ENCODE measurements at regions not wholly inside any gene's neighbourhood (a gene's known extent, or its start where the extent isn't known, plus 50 kb on each side); places are given as distances from the start of the nearest gene placed in this dataset.
"Not testable (repeated sequence)": the region's sequence is repeated elsewhere in the genome, so short reads cannot be mapped to it uniquely, and the experiment has no call there.

DNA sequence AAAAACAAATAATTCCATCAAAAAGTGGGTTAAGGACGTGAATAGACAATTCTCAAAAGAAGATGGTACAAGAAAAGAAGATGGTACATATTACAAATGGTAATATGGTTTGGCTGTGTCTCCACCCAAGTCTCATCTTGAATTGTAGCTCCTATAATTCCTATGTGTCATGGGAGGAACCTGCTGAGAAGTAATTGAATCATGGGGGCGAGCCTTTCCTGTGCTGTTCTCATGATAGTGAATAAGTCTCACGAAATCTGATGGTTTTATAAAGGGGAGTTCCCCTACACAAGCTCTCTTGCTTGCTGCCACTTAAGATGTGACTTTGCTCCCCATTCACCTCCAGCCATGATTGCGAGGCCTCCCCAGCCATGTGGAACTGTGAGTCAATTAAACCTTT is 172.9 kb downstream of the C11orf91 start:
- DNase-seq (ENCODE audit: low read depth) = not testable (repeated sequence)

DNA sequence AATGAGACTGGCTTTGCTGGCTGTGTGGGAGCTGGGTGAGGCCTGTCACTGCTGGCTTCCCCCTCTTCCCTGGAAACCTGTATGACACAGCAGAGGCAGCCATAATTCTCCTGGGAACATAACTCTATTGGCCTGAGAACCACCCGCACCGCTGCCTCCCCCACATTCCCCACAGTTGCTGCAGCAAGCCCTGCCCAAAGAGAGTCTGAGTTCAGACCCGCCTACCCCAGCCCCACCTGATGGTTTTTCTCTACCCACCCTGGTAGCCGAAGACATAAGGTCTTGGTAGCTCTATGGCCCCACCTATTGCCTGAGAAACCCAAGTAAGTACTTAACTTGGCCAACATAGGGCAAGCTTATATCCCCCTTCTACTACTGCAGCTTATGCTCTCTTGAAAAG is 174.8 kb downstream of the C11orf91 start:
- no peak for DNase-seq (ENCODE audit: low read depth)

DNA sequence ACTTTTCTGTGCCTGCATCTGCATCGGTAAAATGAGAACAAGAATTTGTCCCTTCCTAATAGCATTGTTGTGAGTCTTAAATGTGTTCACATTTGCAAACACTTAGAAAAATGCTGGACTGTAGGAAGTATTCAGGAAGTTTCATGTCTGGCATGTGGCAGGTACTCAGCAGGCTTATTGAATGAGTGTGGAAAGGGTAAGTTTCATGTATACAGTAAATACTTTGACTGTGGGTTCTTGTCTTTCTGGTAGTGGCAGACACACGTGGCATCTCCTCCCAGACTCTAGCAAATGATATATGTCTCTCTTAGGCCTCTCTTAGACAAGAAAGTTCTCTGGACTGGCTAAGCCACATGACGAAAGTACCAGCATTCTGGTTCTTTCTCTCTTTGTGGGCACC is 179.2 kb downstream of the C11orf91 start:
- no peak for DNase-seq (ENCODE audit: low read depth)

DNA sequence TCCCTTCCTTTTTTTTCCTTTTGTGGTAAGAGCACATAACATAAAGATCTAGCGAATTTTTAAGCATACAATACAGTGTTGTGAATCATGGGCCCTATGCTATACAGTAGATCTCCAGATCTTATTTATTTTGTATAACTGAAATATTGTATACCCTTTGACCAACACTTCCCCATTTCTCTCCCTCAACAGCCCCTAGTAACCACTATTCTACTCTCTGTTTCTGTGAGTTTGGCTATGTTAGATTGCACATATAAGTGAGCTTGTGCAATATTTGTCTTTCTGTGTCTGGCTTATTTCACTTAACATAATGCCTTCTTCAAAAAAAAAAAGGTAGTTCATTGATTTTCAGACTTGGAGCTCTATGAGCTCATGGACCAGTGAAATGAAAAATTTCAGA is 180.5 kb downstream of the C11orf91 start:
- no peak for DNase-seq (ENCODE audit: low read depth)

DNA sequence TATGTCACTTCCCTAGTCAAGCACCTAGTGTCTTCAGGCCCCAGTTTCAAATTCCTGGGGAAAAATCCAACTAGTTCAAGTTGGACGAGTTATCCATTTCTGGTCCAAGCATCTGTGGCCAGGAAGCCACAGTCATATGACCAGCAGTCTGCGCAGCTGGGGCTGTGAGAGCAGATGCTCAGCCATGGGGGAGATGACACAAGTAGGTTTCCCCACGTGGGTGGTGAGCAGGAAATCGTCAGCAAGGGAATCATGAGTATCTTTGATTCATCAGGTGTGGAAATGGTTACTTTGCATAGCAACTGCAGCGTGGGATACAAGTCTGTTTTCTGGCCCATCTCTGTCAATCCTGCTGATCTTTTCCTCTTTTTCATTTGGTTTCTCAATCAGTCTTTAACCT is 185.3 kb downstream of the C11orf91 start:
- DNase-seq (ENCODE audit: low read depth) = no peak

DNA sequence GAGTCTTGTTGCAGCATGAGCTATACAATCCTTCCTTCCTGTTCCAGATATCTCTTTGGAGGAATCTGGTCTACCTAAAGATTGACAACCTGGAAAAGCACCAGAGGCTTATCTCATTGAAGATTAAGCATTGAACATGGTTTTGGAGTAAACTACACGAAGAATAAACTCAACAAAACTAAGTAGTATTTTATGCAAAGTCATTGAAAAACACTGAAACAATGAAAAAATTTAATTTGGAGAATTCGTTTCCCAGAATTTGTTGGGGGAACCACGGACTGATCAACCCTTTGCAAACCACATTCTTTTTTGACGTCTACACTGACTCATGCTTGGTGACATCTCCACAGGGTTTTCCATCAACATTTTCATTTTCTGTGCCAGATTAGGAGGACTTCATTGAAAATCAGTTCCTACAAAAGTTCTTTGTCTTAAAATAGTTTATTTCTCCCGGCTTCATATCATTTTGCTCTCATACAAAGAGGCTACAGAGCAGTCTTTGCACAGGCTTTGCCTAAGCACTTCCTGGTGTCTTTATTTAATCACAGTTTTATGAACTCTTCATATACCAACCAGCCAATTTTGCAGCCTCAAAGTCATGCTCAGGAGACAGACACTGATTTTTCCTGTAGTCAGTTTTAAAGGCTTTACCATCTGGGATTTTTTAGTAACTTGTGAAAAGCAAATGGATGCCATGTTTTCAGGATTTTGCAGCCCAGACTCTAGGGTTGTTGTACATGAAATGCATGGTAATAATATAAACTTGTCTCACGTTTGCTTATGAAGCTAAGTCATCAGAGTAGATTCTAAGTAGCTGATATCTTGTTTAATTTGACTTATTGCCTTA is 186.3 kb downstream of the C11orf91 start:
- DNase-seq (ENCODE audit: low read depth) = no peak

DNA sequence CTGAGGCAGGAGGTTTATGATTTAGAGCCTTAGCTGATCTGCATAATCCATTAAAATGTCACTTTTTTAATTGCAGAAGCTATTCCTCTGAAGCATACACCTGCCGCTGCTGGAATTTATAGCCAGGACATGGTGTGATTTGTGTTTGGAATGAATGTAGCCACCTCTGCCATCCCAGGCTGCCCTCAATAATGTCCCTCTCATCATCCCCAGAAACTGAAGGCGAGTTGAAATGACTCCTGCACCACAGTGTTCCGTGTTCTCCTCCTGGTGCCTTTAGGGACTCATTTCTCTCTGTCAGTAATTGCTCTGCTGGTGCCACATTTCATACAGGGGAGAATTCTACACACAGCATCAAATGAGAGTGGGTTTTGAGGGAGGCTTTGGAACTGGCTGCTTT is 191.0 kb downstream of the C11orf91 start:
- no peak for DNase-seq (ENCODE audit: low read depth)

DNA sequence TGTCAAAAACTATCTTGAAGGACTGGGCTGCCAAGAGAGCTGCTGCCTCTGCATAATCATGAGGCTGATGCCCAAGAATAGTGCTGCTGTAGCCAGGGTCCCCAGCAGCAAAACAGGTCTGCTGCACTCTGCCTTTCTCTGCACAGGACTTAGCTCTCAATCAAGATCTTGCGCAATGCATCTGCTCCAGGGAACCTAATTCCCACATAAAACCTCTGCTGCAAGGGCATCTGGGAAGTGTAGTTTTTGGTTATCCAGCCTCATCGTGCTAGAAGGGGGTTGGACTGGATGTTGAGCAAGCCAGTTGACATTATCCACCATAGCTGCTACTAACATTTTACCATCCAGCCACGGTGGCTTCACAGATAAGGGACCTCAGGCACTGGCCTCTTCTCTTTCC is 192.7 kb downstream of the C11orf91 start:
- DNase-seq (ENCODE audit: low read depth) = peak; percentile 11

DNA sequence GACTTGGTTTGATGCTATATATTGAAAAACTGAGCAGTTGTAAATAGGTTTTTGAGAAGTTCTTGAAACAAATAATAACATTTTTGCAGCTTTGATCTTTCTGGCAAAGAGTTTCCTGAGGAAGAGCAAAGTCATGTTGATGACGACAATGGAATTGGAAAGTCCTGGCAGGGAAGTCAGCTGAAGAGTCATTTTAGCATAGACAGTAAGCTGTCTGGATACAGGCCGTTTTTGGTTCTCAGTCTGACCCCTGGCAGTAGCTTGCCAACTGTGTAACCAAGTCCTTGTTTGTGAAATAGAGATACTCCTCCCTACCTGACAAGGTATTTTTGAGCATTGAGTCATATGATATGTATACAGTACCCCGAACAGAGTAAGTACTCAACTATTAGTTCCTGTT is 193.3 kb downstream of the C11orf91 start:
- DNase-seq (ENCODE audit: low read depth) = no peak

DNA sequence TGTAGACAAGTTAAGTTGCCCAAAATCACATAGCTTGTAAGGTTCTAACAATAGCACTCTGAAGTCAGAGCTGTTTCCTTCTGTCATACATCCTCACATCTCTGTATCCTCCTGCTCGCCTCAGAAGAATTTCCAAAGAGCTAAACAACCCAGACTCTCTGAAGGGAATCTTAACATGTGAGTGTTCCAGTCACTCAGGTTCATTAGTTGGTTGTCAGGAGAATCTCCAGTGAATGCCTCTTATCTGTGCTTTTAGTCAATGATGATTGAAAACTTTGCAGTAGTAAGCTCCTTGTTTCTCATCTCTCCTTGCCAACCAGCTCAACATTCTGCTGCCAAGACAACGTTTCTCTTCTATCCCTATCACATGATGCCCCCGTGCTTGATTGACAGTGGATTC is 195.5 kb downstream of the C11orf91 start:
- DNase-seq (ENCODE audit: low read depth) = no peak

DNA sequence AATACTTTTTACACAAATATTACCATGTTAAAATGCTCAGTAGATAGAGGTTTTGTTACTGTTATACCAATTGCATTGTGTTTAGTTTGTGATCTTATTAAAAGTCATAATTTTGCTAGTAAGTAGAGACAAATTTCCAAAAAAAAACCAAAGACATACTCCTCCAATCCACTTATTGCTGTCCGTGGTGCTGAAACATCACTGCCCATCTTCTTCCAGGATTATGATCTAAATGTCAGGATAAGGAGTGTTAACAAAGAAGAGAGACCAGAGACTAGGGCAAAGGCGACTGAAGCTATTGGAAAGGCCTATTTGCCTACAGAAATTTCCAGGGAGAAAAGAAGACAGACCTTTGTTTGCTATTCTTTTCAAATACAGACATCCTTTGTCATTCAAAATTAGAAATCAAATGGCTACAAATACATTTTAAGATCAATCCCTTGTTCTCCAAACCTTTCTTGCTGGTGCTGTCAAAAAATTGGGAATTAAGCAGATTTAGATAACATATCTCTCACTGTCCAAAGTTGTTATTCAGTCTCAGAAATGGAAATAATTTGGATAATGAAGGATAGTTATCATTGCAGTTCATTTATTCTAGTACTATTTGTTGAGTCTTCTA is 199.7 kb downstream of the C11orf91 start:
- peak; percentile 22 for DNase-seq (ENCODE audit: low read depth)

DNA sequence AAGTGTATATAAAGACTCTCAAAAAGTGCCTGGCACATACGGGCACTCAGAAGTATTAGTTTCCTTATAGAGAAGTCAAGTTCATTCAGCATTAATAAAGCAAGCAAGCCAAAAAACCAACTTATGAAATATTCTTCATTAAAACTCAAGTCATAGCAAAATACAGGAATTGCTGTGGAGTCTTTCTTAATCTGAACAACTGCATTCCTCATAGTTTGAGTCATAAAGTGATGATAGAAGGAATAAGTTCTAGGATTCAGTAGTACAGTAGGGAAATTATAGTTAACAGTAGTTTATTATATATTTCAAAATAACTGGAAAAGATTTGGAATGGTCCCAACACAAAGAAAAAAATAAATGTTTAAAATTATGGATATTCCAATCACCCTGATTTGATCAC is 200.3 kb downstream of the C11orf91 start:
- DNase-seq (ENCODE audit: low read depth) = no peak

DNA sequence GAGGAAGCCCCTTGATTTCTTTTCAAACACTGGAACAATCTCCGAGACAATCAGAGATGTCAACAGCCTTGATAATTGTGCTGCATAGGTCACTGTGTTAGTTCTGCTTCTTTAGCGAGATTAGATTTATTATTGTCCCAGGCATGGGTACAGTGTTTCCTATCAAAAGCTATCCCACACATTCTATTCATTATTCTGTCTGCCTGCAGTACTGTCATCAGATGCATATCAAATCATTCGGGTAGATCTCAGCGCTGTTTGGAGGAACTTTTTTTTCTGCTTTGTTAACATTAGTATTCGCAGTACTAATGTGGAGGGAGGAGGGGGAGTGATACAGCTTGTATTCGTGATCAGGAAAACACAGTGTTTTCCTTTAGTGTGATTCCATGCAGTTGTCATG is 208.0 kb downstream of the C11orf91 start:
- DNase-seq (ENCODE audit: low read depth) = no peak

DNA sequence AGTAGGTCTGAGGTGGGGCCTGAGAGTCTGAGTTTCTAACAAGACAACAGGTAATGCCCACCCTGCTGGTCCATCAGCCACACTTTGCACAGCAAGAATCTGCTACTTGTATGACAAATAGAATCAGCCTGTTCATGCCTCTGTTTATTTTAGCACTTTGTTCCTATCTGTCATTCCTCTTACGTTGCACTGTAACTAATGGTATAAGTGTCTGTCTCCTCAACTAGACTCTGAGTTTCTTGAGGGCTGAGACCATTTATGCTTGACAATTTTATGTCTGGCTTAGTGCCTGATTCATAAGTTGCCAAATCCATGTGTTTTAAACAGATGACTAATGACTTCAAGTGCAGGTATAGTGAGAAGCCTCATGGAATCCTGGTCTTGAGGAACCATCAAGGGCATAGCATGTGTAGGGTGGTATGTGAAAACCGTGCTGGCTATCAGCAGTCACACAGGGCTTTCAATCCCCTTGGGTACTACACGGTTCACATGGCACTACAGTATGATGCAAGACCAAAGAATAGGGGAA is 209.7 kb downstream of the C11orf91 start:
- DNase-seq (ENCODE audit: low read depth) = no peak

DNA sequence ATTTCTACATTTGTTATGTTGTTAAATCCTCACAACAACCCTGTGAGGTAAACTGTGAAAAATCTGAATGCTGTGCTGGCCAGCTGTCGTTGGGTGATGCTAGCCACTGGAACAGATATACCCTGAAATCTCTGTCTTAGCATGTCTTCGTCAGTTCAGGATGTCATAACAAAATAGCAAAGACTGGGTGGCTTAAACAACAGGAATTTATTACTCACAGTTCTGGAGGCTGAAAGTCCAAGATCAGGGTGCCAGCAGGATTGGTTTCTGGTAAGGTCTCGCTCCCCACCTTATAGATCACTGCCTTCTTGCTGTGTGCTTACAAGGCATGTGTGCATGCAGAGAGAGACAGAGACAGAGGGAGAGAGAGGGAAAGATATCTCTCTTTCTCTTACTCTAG is 211.7 kb downstream of the C11orf91 start:
- DNase-seq (ENCODE audit: low read depth) = no peak

DNA sequence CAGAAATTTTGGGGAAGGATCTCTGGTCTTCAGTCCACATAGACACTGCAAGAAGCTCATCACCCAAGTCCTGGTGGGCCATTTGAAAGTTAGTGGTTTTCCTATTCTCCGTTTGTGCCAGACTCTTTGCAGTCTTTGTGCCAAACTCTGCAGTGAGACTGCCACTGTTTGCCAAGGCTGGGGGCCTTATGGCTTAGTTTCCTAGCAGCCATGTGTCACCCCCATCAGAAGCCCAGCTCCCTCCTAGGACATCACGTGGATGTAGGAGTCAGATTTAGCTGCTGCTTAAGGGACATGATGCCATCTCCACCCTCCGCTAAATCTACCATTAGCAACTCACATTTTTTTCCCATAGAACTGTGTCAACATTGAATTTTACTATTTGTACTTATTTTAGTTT is 220.0 kb downstream of the C11orf91 start:
- no peak for DNase-seq (ENCODE audit: low read depth)

DNA sequence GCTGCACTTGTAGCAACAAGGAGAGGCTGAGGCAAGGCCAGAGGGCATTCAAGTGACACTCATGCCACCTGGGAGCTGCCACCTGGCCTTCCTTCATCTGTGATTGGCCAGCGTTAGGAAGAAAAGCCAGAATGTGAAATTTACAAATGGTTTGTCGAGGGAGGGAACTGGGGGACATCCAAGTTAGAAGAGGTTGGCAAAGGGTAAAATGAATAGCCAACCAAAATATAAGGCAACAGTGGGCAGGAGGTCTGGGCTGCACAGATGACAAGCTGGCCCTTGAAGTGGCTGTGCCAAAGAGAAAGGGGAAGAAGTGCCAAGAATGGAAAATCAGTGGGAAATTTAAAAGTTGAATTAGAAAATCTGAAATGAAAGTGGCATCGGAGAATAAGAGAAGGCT is 221.4 kb downstream of the C11orf91 start:
- DNase-seq (ENCODE audit: low read depth) = no peak

DNA sequence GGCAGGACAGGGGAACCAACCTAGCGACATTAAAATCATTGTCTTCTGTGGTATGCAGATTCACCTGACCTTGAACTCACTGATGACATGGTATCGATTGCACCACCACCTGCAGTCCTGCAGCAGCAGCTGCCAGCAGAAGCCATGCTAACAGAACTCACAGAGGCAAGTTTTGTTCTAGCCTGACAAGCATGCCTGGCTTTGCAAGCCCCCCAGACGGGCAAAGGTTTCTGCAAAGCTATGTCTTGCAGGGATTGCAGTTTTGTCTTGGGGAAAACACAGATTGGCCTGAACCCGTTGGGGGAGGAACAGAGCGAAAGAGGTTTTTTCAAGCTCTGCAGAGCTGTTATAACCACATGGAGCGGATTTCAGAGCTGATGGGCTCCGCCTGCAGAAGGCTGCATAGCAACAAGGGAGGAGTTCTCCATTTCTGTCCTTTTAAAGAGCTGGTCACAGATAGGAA is 221.0 kb downstream of the HIPK3 start:
- no peak for DNase-seq (ENCODE audit: low read depth)

DNA sequence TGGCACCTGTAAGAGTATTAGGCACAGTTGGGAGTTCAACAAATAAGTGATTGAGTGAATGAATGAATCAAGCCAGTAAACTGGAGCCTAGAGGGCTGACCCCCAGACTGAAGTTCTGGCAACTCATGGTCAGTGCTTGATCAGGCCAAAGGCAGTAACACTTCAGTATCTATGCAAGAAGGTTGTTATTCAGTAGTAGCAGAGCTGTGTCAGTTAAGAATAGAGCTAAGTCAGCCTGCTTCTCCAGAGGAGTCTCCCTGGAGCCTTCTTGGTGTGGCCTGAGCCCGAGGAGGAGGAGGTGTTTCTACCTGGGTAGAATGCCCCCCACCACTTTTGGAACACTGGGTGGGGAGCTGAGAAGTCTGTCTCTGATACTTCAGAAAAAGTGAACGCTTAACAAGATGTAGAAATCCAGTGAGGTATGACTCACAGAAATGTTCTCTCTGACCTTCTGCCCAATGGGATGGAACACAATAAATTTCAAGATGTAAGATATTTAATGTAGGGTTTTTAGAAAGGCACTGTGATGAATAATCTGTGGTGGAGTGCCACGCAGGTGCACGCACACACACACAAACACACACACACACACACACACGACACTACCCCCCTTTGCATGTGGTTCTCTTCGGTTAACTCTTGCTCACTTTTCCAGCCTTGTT is 219.9 kb downstream of the HIPK3 start:
- DNase-seq (ENCODE audit: low read depth) = no peak

DNA sequence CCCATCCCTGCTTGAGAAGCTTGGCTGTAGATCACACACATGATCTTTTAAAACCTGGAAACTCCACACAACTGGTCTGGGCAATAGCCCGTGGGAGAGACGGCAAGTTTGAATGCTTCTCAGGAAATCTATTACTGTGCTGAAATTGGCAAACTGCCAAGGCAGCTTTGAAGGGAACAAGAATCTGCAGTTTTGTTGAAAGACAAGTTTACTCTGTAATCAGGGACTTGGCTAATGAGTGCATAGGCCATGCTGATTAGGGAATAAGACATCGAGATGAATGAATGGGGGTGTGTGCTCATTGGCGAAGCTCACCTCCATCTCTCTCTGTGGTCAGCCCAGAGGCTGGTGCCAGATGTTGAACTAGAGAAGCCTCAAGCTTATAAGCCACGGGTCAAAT is 218.8 kb downstream of the HIPK3 start:
- no peak for DNase-seq (ENCODE audit: low read depth)

DNA sequence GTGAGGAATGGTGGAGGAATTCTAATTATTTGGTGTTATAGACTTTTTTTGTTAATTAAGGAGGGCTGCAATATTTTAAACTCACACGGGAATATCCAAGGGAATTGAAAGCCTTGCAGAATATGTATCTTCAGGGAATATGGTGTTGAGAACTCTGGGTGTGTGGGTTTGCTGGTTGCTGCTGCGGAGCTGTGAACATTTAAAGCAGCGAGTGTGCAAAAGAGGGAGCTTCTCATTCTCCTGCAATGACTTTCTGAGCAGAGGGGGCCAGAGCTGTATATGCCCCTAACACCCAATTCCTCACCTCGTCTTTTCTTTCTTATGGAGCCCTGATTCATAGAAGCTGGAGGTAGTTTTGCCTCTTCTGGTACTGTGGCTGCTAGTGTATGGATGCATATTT is 217.7 kb downstream of the HIPK3 start:
- no peak for DNase-seq (ENCODE audit: low read depth)

DNA sequence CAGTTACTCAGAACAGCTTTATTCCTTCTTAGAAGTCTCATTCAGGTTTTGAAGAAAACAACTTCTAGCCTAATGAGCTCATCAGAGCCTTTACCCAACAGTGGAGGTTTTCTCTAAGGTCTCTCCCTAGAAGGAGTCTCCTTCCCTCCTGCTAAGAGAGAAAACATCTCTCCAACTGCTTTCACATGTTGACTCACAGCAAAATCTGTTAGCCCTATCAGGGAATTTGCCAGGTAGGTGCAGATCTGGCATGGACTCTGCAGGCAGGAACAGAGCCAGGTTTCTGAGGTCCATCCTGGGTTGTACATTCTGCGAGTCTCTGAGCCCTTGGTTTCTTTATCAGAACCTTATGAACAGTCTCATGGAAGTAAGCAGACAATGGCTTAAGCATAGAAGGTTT is 214.4 kb downstream of the HIPK3 start:
- no peak for DNase-seq (ENCODE audit: low read depth)

DNA sequence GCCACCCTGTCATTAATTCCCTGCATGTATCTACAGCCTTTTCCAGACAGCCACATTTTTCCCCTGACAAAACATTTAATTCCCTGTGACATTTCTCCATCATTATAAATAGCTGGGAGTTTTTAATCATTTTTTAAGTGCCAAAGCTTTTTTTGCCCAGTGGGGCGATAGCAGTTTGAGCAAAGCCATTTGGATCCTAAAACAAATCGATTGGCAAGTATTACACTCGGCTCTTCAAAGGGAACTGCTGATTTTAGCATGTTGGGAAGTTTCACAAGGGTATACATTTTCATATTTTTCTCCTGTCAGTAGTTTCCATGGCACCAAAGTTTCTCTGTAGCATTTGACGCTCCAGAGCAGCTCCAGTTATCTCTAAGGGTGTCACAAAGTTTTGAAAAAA is 210.8 kb downstream of the HIPK3 start:
- DNase-seq (ENCODE audit: low read depth) = no peak

Data from fibroblast of gingiva (primary cell).